HG02588 (cell line): ENCODE measurements at regions not wholly inside any gene's neighbourhood (a gene's known extent, or its start where the extent isn't known, plus 50 kb on each side); places are given as distances from the start of the nearest gene placed in this dataset.

ENCODE experiments used
- ATAC-seq: cut with Tn5 transposase; IDR thresholded peaks from one replicate; pipeline ENCODE4 v1.9.1; 2021; ENCODE audit warnings: mild to moderate bottlenecking, moderate library complexity; ENCODE audit not compliant: unreplicated experiment

- no peak for ATAC-seq
Observed at GRCh38 chr2:2682700-2683342, 351.7 kb upstream of the MYT1L start.

GRCh38 chr2:2681711-2682251, 350.7 kb upstream of the MYT1L start:
- ATAC-seq, result no peak

GRCh38 chr2:2681085-2681484, 350.0 kb upstream of the MYT1L start:
- ATAC-seq, result no peak

- ATAC-seq, result no peak
Observed at GRCh38 chr2:2674831-2675230, 343.8 kb upstream of the MYT1L start.

GRCh38 chr2:2673406-2673805, 342.3 kb upstream of the MYT1L start:
- no peak for ATAC-seq

GRCh38 chr2:2672249-2672648, 341.2 kb upstream of the MYT1L start:
- ATAC-seq, result no peak

GRCh38 chr2:2671826-2672225, 340.8 kb upstream of the MYT1L start:
- no peak for ATAC-seq

- ATAC-seq, result no peak
Observed at GRCh38 chr2:2669316-2669715, 338.2 kb upstream of the MYT1L start.

GRCh38 chr2:2668681-2669265, 337.7 kb upstream of the MYT1L start:
- ATAC-seq, result no peak

GRCh38 chr2:2667690-2668089, 336.6 kb upstream of the MYT1L start:
- ATAC-seq, result no peak

- ATAC-seq, result no peak
Observed at GRCh38 chr2:2665834-2666133, 334.7 kb upstream of the MYT1L start.

GRCh38 chr2:2664989-2665833, 334.1 kb upstream of the MYT1L start:
- no peak for ATAC-seq

- no peak for ATAC-seq
Observed at GRCh38 chr2:2663401-2664036, 332.4 kb upstream of the MYT1L start.

- ATAC-seq, result no peak
Observed at GRCh38 chr2:2662847-2663356, 331.8 kb upstream of the MYT1L start.

GRCh38 chr2:2662037-2662846, 331.2 kb upstream of the MYT1L start:
- no peak for ATAC-seq

- no peak for ATAC-seq
Observed at GRCh38 chr2:2660789-2661355, 329.8 kb upstream of the MYT1L start.

GRCh38 chr2:2657121-2657962, 326.3 kb upstream of the MYT1L start:
- no peak for ATAC-seq

GRCh38 chr2:2656115-2657011, 325.3 kb upstream of the MYT1L start:
- no peak for ATAC-seq
